H1 (cell line): ENCODE measurements at regions not wholly inside any gene's neighbourhood (a gene's known extent, or its start where the extent isn't known, plus 50 kb on each side); places are given as distances from the start of the nearest gene placed in this dataset.

Source experiments
- CTCF ChIA-PET: fragments of 300-600 bp; sonication (Branson Sonifier 250); formaldehyde crosslinking; loops from one replicate; lab custom pipeline; 2021; ENCODE audit not compliant: partially characterized antibody; lab: Charles Lee
- POLR2A ChIA-PET: fragments of 300-600 bp; sonication (Branson Sonifier 250); formaldehyde crosslinking; loops from one replicate; lab custom pipeline; 2021; ENCODE audit warnings: inconsistent platforms; ENCODE audit not compliant: partially characterized antibody; lab: Charles Lee
- DNase-seq, 2 experiments: peaks; one replicate each; pipeline versions ENCODE4 v3.0.0 to v3.0.0-alpha.2; 2010 to 2022; ENCODE audit warnings: low spot score in 2 of 2, low read depth in 1 of 2, mixed read lengths in 1 of 2
- FAIRE-seq: peaks from 2 replicates; lab custom pipeline; 2011; peaks lifted over from hg19 to GRCh38; lab: Jason Lieb, UNC
- H2AFZ ChIP-seq: 2 replicates; pipeline ENCODE4 v1.8.1; 2012; ENCODE audit warnings: low read length, inconsistent platforms
- H2AK5ac ChIP-seq: 2 replicates; pipeline ENCODE4 v1.6.1; 2013; ENCODE audit warnings: low read depth, low read length
- H2BK120ac ChIP-seq: replicated peaks from 2 replicates; pipeline ENCODE3; 2013; ENCODE audit warnings: low read depth, low read length, inconsistent platforms
- H2BK12ac ChIP-seq: 2 replicates; pipeline ENCODE4 v1.6.1; 2013; ENCODE audit warnings: low read depth, low read length
- H2BK15ac ChIP-seq: 2 replicates; pipeline ENCODE4 v1.6.1; 2013; ENCODE audit warnings: low read length
- H2BK20ac ChIP-seq: 2 replicates; pipeline ENCODE4 v1.6.1; 2013; ENCODE audit warnings: low read length
- H2BK5ac ChIP-seq: 2 replicates; pipeline ENCODE4 v1.6.1; 2013; ENCODE audit warnings: low read depth, low read length
- H3K14ac ChIP-seq: 2 replicates; pipeline ENCODE4 v1.6.1; 2013; ENCODE audit warnings: inconsistent platforms; ENCODE audit not compliant: insufficient read length
- H3K18ac ChIP-seq: 2 replicates; pipeline ENCODE4 v1.6.1; 2013; ENCODE audit warnings: low read length; ENCODE audit errors: extremely low read depth
- H3K23ac ChIP-seq: 2 replicates; pipeline ENCODE4 v1.6.1; 2013; ENCODE audit warnings: inconsistent platforms; ENCODE audit not compliant: insufficient read length
- H3K23me2 ChIP-seq: 2 replicates; pipeline ENCODE4 v1.6.1; 2013; ENCODE audit warnings: low read depth, low read length
- H3K27ac ChIP-seq: 2 replicates; pipeline ENCODE4 v1.6.1; 2011; ENCODE audit warnings: low read depth, low read length, inconsistent platforms
- H3K27me3 ChIP-seq, 4 experiments: replicated peaks in 1 of 4; 1 replicate in 1 of 4; 2 replicates in 3 of 4; pipeline versions ENCODE4 v1.6.1 to v1.8.1; 2011 to 2013; ENCODE audit warnings: low read length in 3 of 4, mild to moderate bottlenecking in 3 of 4, inconsistent platforms in 2 of 4, mixed read lengths in 2 of 4, moderate library complexity in 1 of 4; ENCODE audit not compliant: control insufficient read depth in 3 of 4, insufficient read depth in 3 of 4; ENCODE audit errors: extremely low read depth in 1 of 4
- H3K36me3 ChIP-seq, 4 experiments: 2 replicates each; pipeline versions ENCODE4 v1.6.1 to v1.8.1; 2011 to 2013; ENCODE audit warnings: mild to moderate bottlenecking in 4 of 4, low read length in 3 of 4, moderate library complexity in 2 of 4, control low read depth in 1 of 4, inconsistent platforms in 1 of 4; ENCODE audit not compliant: insufficient read depth in 4 of 4, control insufficient read depth in 2 of 4
- H3K4ac ChIP-seq: replicated peaks from 2 replicates; pipeline ENCODE3; 2013; ENCODE audit warnings: low read length, low read depth, mixed read lengths, inconsistent platforms; ENCODE audit not compliant: insufficient read length
- H3K4me1 ChIP-seq, 4 experiments: replicated peaks in 1 of 4; 1 replicate in 1 of 4; 2 replicates in 3 of 4; pipeline versions ENCODE4 v1.6.1 to v1.8.1; 2011 to 2013; ENCODE audit warnings: low read length in 3 of 4, inconsistent platforms in 2 of 4, mixed read lengths in 1 of 4; ENCODE audit not compliant: insufficient read depth in 4 of 4, control insufficient read depth in 3 of 4
- H3K4me2 ChIP-seq, 2 experiments: 2 replicates each; pipeline versions ENCODE4 v1.6.1 to v1.8.1; 2011 to 2013; ENCODE audit warnings: low read depth in 2 of 2, low read length in 2 of 2, control low read depth in 1 of 2, inconsistent platforms in 1 of 2, mild to moderate bottlenecking in 1 of 2; ENCODE audit not compliant: insufficient read depth in 1 of 2
- H3K4me3 ChIP-seq, 4 experiments: fragments of 200-600, 300-600 bp in 1 of 4; sonication (generic), shearing (Covaris generic), sonication (Bioruptor Twin) in 1 of 4; 2 replicates each; pipeline versions ENCODE4 v1.5.1 to v1.8.1; 2011 to 2016; ENCODE audit warnings: low read length in 4 of 4, low read depth in 3 of 4, control low read depth in 2 of 4, inconsistent platforms in 2 of 4, mild to moderate bottlenecking in 2 of 4, mixed read lengths in 1 of 4, moderate library complexity in 1 of 4; ENCODE audit not compliant: insufficient read depth in 2 of 4; ENCODE audit errors: extremely low read depth in 1 of 4
- H3K56ac ChIP-seq: replicated peaks from 2 replicates; pipeline ENCODE3; 2013; ENCODE audit warnings: low read depth, mild to moderate bottlenecking, mixed read lengths, low read length, inconsistent platforms; ENCODE audit not compliant: insufficient read length
- H3K79me1 ChIP-seq: 2 replicates; pipeline ENCODE4 v1.6.1; 2013; ENCODE audit warnings: low read depth, low read length, control low read depth
- H3K79me2 ChIP-seq, 2 experiments: 2 replicates each; pipeline versions ENCODE4 v1.6.1 to v1.8.1; 2012 to 2013; ENCODE audit warnings: low read length in 2 of 2, mild to moderate bottlenecking in 2 of 2, inconsistent platforms in 1 of 2; ENCODE audit not compliant: insufficient read depth in 2 of 2, control insufficient read depth in 1 of 2
- H3K9ac ChIP-seq, 4 experiments: replicated peaks in 1 of 4; 1 replicate in 1 of 4; 2 replicates in 3 of 4; pipeline versions ENCODE4 v1.6.1 to v1.8.1; 2011 to 2013; ENCODE audit warnings: low read depth in 3 of 4, low read length in 3 of 4, control low read depth in 2 of 4, mild to moderate bottlenecking in 2 of 4, moderate library complexity in 2 of 4, inconsistent platforms in 1 of 4; ENCODE audit errors: extremely low read depth in 1 of 4
- H3K9me3 ChIP-seq, 2 experiments: 2 replicates each; pipeline versions ENCODE4 v1.6.1 to v1.8.1; 2012 to 2013; ENCODE audit warnings: mild to moderate bottlenecking in 2 of 2, moderate library complexity in 2 of 2, control low read depth in 1 of 2, inconsistent platforms in 1 of 2, low read depth in 1 of 2, low read length in 1 of 2, mixed read lengths in 1 of 2; ENCODE audit not compliant: insufficient read depth in 2 of 2
- H4K20me1 ChIP-seq, 2 experiments: replicated peaks in 1 of 2; 2 replicates each; pipeline versions ENCODE3 to v1.8.1; 2011 to 2013; ENCODE audit warnings: inconsistent platforms in 2 of 2, low read length in 2 of 2, mild to moderate bottlenecking in 1 of 2; ENCODE audit not compliant: insufficient read depth in 2 of 2, control insufficient read depth in 1 of 2
- H4K5ac ChIP-seq: 2 replicates; pipeline ENCODE4 v1.6.1; 2013; ENCODE audit warnings: low read length, low read depth, mixed read lengths, inconsistent platforms; ENCODE audit not compliant: insufficient read length
- H4K8ac ChIP-seq: 2 replicates; pipeline ENCODE4 v1.8.0; 2013; ENCODE audit warnings: mild to moderate bottlenecking, moderate library complexity, low read length, inconsistent platforms; ENCODE audit not compliant: insufficient read depth; ENCODE audit errors: extremely low read depth
- H4K91ac ChIP-seq: replicated peaks from 2 replicates; pipeline ENCODE3; 2013; ENCODE audit warnings: low read length, mixed read lengths, inconsistent platforms; ENCODE audit not compliant: insufficient read length
- BCL11A ChIP-seq, 2 experiments: IDR thresholded peaks; one replicate each; pipeline ENCODE4 v1.6.1; 2011; ENCODE audit warnings: low read depth in 2 of 2, low read length in 2 of 2, mild to moderate bottlenecking in 2 of 2
- CBX5 ChIP-seq: fragments of 300-800, 300-1000 bp; sonication (generic); IDR thresholded peaks from 2 replicates; pipeline ENCODE4 v1.7.1; 2016; ENCODE audit warnings: antibody characterized with exemption, low read length, low read depth
- CREB1 ChIP-seq: IDR thresholded peaks from 2 replicates; pipeline ENCODE4 v1.6.1; 2012; ENCODE audit warnings: inconsistent platforms
- JUN ChIP-seq: IDR thresholded peaks from 2 replicates; pipeline ENCODE4 v1.6.1; 2011; ENCODE audit warnings: low read depth, mild to moderate bottlenecking, improper control_type of control experiment, low read length
- KDM4A ChIP-seq: IDR thresholded peaks from one replicate; pipeline ENCODE4 v1.7.1; 2012; ENCODE audit warnings: low read depth, mild to moderate bottlenecking, moderate library complexity, low read length, inconsistent platforms; ENCODE audit not compliant: severe bottlenecking
- MAFK ChIP-seq: IDR thresholded peaks from 2 replicates; pipeline ENCODE4 v1.6.1; 2012; ENCODE audit warnings: low read depth, mild to moderate bottlenecking, improper control_type of control experiment, low read length
- MAX ChIP-seq: IDR thresholded peaks from 2 replicates; pipeline ENCODE4 v1.6.1; 2012; ENCODE audit warnings: inconsistent platforms
- POLR2A ChIP-seq, 2 experiments: IDR thresholded peaks; 1 replicate in 1 of 2; 2 replicates in 1 of 2; pipeline ENCODE4 v1.6.1; 2011; ENCODE audit warnings: low read depth in 2 of 2, low read length in 2 of 2, mild to moderate bottlenecking in 2 of 2; ENCODE audit errors: control extremely low read depth in 1 of 2
- SIRT6 ChIP-seq: IDR thresholded peaks from one replicate; pipeline ENCODE4 v1.7.1; 2012; ENCODE audit warnings: low read length, inconsistent platforms
- SP2 ChIP-seq: IDR thresholded peaks from 2 replicates; pipeline ENCODE4 v1.6.1; 2012; ENCODE audit warnings: mild to moderate bottlenecking, low read length, inconsistent platforms
- SP4 ChIP-seq: IDR thresholded peaks from 2 replicates; pipeline ENCODE4 v1.6.1; 2012; ENCODE audit warnings: low read length, inconsistent platforms
- SRF ChIP-seq: IDR thresholded peaks from 2 replicates; pipeline ENCODE4 v1.6.1; 2011; ENCODE audit warnings: mild to moderate bottlenecking, low read depth, low read length, moderate library complexity
- TEAD4 ChIP-seq: IDR thresholded peaks from 2 replicates; pipeline ENCODE4 v1.6.1; 2012; ENCODE audit warnings: low read depth, low read length, inconsistent platforms, mixed read lengths
- USF2 ChIP-seq: IDR thresholded peaks from 2 replicates; pipeline ENCODE4 v1.6.1; 2011; ENCODE audit warnings: low read length, improper control_type of control experiment
- YY1 ChIP-seq: IDR thresholded peaks from 2 replicates; pipeline ENCODE4 v1.6.1; 2011; ENCODE audit warnings: low read depth, mild to moderate bottlenecking, low read length
- ZNF274 ChIP-seq: IDR thresholded peaks from 2 replicates; pipeline ENCODE4 v1.7.0; 2012; ENCODE audit warnings: low read length, borderline replicate concordance; ENCODE audit errors: extremely low read depth
- WGBS, 2 experiments: shearing (Covaris generic) in 1 of 2; methylation state at CpG; one replicate each; pipeline versions ENCODE4 v1.1.6 to v1.1.7; 2013 to 2015; ENCODE audit warnings: low lambda C conversion rate in 2 of 2, mixed read lengths in 2 of 2, inconsistent platforms in 1 of 2, low coverage in 1 of 2, missing lambda C conversion rate in 1 of 2; ENCODE audit not compliant: insufficient replicate concordance in 2 of 2, insufficient coverage in 1 of 2, insufficient read length in 1 of 2; ENCODE audit errors: extremely low coverage in 1 of 2, missing lambda C conversion rate in 1 of 2; 5-methylcytosine and 5-hydroxymethylcytosine counted together

- CTCF ChIA-PET: interaction anchor here (1.8 to 2.0 kb wide), 2 partner anchors 11 to 213 kb away, joined by 4 to 9 read pairs; no protein-coding TSS in a partner anchor
- 90% methylated on average over 3 of the region's 3 CpGs; no CpG with 5 or more reads in 1 of the 2 experiments for WGBS, 2 experiments
- no peak for TF ChIP-seq SP2
- TF ChIP-seq CREB1: no peak
- TF ChIP-seq ZNF274: no peak
- TF ChIP-seq SP4: no peak
- no peak for TF ChIP-seq POLR2A (IDR thresholded peaks at IDR 0.05; ENCODE audit: control extremely low read depth in 1 of 2, low read depth in 2 of 2, low read length in 2 of 2)
- no peak for TF ChIP-seq KDM4A
- TF ChIP-seq YY1: no peak
- TF ChIP-seq BCL11A (IDR thresholded peaks at IDR 0.05; ENCODE audit: low read depth in 2 of 2, low read length in 2 of 2): no peak
- TF ChIP-seq USF2: no peak
- TF ChIP-seq SIRT6: no peak
- TF ChIP-seq MAFK: no peak
- no peak for TF ChIP-seq MAX
- no peak for TF ChIP-seq TEAD4
- no peak for TF ChIP-seq SRF
- no peak for TF ChIP-seq JUN
- no peak for TF ChIP-seq CBX5
Observed at GRCh38 chr2:75311521-75311920, 112.2 kb upstream of the TACR1 start.

More at GRCh38 chr2:75311521-75311920, 112.2 kb upstream of the TACR1 start:
- H3K36me3 ChIP-seq: no peaks in the 10 kb centered on the region
- H3K56ac ChIP-seq: no peak overlapping the region
- H3K4me2 ChIP-seq: no peak overlapping the region
- no peak overlapping the region for H3K14ac ChIP-seq
- no peak overlapping the region for H3K23ac ChIP-seq
- H3K79me2 ChIP-seq: no peaks in the 10 kb centered on the region
- H3K4me3 ChIP-seq: no peak overlapping the region
- no peak overlapping the region for H2AK5ac ChIP-seq
- no peaks in the 10 kb centered on the region for H3K79me1 ChIP-seq
- POLR2A ChIA-PET: no interaction called here
- H3K27ac ChIP-seq: no peak overlapping the region
- H4K5ac ChIP-seq: no peak overlapping the region
- no peak overlapping the region for H3K18ac ChIP-seq
- no peak overlapping the region for H2BK120ac ChIP-seq
- H2BK5ac ChIP-seq: no peak overlapping the region
- H3K4ac ChIP-seq: no peak overlapping the region
- H3K9ac ChIP-seq: no peak overlapping the region
- no peak overlapping the region for H2BK20ac ChIP-seq
- no peak overlapping the region for H2BK12ac ChIP-seq
- H2BK15ac ChIP-seq: no peak overlapping the region
- no peak overlapping the region for H4K8ac ChIP-seq
- no peak overlapping the region for H4K91ac ChIP-seq
- no peak for DNase-seq
- FAIRE-seq: no peak
- no peaks in the 10 kb centered on the region for H3K23me2 ChIP-seq
- no peaks in the 10 kb centered on the region for H4K20me1 ChIP-seq
- H3K27me3 ChIP-seq: peaks cover 0 to 1% (median 0%) of the 10 kb centered on the region in 4 experiments; a peak in 1 of 7 replicates
- no peaks in the 10 kb centered on the region for H3K4me1 ChIP-seq
- no peaks in the 10 kb centered on the region for H3K9me3 ChIP-seq
- H2AFZ ChIP-seq: no peak overlapping the region
